GM18873 (cell line): ENCODE measurements at regions not wholly inside any gene's neighbourhood (a gene's known extent, or its start where the extent isn't known, plus 50 kb on each side); places are given as distances from the start of the nearest gene placed in this dataset.
A peak's percentile ranks its signal among the peaks of the same experiment; 100 is the strongest.
"Not testable (repeated sequence)": the region's sequence is repeated elsewhere in the genome, so short reads cannot be mapped to it uniquely, and the experiment has no call there.

ENCODE experiments used
- ATAC-seq: cut with Tn5 transposase; IDR thresholded peaks from one replicate; pipeline ENCODE4 v1.9.1; 2021; ENCODE audit warnings: mild to moderate bottlenecking, moderate library complexity, moderate number of reproducible peaks; ENCODE audit not compliant: unreplicated experiment, low FRiP score

DNA sequence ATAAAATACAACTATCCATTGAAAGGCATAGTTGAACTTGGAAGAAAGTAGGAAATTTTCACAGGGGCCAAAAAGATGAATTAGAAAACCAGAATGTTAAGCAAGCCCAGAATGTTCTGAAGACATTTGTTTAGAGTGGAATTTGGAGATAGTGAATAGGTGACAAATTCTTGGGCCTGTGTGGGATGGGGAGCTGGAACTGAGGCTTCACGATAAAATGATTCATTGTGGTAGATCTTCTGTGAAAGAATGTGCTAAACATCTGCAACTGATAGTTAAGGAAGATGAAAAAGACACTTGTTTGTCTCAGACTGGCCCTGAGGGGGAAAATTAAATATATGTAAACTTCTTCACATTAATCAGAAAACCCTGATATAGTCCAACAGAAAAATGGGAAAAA, 658.9 kb downstream of the PRIM2 start:
- not testable (repeated sequence) for ATAC-seq

DNA sequence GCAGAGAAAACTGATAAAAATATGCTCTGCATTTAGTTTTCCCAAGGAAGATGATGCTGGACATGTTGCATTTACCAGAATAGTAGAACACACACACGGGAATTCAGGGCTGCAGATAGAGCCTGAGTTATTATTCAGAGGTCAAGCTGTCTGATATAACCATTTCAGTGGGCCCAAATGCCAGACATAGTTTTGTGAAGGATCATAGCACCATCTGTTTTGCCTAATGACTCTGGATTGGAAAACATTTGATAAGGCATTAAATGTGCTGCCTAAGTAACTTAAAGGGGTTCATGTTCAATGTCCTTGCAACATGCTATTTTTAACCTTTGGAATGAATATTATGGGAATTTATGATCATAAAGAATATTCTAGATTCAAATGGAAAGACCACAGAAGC, 666.2 kb downstream of the PRIM2 start:
- ATAC-seq = not testable (repeated sequence)

DNA sequence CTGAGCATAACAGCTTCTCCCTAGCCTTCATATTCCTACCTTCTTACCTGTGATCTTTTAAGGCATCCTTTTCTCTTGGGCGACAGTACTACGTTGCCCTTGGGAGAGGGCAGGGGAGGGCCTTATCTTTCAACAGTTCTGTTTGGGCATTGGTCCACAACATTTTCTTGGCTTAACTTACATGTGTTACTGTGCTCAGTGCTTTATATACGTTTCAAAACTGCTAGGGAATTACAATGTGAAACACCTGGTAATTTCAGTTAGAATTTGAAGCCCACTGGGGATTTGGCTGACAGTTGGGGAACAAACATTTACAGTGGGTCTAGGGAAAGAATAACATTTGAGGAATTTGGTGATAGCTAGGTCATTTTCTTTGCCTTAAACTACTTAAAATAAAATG, 667.1 kb downstream of the PRIM2 start:
- not testable (repeated sequence) for ATAC-seq

DNA sequence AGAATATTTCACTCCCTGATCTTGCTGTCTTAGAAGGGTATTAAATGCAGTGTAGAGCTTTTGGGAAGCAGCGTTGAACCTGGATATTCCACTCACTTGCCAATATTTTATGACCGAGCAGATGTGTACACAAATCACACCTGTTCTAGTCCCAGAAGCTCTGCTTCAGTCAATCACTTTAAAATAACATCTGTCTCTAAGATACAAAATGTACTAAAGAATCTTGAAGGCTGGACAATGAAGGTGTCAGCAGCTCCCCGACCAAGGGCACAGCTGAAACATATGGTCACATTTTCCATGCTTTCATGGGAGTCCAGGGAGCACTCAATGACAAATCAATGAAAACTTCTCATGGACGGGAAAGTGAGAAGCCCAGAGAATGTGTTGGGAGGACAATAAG, 668.3 kb downstream of the PRIM2 start:
- not testable (repeated sequence) for ATAC-seq

DNA sequence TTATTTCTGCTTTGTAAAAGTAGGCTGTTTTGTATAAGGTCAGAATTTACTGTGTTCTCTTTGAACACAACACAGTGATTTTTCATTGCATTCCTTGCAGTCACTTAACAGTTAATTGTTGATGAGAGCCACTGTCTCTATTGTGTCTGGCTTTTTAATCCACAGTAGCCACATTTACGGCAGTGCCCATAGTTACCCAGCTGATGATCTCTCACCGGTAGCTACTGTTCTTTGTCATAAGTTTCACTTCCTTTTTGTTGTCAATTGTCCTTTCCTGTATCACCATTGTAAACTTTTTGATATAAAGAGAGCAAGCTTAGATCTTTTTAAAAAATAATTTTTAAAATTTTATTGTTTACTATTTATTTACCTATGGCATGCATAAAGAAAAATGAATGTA, 669.2 kb downstream of the PRIM2 start:
- ATAC-seq = peak; percentile 100

DNA sequence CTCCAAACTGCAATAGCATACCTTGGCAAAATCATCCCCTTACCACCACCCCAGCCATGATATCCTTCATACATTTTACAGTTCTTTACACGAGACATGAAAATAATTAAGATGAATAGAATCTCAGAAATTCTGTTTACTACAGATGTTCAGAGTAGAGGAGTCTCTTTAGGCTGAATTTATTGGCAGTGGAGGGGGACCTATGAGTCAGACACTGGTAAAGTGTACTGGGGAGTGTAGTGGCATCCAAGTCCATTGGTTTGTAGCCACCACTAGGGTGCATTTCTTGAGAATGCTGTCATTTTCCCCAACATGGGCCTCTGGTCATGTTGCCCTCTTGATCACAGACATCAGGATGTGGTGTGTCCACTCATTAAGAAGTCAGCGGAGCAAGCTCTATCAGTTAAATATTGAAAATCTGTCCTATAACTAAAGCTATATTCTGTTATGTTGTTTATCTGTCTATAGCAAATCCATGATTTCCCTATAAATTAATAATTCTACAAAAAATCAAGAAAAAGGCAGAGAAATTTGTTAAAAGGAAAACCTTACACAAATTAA, 672.2 kb downstream of the PRIM2 start:
- not testable (repeated sequence) for ATAC-seq

DNA sequence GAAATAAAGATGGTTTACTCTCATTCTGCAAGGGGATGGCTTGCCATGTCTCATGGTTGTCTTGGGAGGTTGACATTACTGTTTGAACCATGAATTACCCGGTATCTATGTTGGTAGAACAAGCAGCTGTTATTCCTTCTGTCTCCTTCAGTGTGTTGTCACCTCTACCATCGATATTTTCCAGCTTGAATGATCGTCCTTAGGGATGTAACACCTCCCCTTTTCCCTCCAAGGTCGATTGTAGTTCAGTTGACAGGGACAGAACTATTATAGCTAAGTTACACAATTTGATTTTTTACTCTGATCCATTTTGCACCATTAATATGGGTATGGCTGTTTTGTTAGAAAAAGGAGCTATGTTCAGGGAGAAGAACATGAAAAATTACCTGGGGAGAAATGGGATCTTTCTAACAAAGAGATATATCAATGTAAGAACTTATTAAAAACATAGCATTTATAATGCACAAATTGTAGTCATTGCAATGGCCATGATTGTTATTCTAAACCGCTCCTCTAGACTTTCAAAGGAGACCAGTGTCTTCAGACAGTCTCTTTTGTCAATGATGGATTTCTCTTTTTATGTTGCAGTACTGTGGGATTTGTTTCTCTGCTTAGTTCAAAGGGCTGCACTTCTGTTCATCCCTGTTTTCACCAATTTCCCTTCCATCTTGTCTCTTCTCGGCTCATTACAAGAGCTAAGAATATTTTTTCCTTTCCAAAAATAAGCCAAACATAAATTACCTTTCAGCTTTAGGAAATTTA, 681.6 kb downstream of the PRIM2 start:
- ATAC-seq = not testable (repeated sequence)

DNA sequence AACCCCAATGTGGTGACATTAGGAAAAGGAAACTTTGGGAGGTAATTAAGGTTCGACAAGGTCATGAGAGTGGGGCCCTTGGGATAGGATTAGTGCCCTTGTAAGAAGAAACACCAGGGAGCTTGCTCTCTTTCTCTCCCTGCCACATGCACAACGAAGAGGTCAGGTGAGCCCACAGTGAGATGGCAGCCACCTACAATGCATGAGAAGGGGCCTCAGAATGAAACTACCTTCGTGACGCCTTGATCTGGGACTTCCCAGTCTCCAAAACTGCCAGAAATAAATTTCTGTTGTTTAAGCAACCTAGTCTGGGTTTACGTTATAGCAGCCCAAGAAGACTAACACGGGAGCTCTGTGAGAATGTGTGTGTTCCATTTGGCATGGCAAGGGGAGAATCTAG, 682.8 kb downstream of the PRIM2 start:
- not testable (repeated sequence) for ATAC-seq

DNA sequence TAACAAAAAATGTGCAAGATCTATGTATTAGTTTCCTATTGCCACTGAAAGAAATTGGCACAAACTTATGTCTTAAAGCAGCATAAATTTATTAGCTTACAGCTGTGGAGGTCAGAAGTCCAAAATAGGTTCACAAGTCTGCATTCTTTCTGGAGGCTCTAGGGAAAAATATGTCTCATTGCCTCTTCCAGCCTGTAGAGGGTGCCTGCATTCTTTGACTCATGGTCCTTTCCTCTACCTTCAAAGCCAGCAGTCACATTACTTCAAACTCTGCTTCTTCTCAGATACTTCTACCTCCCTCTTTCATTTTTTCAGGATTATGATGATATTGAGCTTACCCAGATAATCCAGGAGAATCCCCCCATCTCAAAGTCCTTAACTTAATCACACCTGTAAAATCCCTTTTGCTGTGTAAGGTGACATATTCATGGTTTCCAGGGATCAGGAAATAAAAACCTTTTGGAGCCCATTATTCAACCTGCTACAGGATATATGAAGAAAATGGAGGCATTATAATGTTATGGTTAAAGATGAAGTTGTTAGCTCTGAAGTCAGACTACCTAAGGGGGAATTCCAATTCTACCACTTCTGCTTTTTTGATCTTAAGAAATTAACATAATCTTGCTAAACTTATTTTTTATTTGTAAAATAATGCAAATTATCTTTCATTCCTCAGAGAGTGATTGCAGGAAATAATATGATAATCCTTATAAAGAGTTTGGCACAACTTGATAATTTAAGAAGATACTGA, 686.2 kb downstream of the PRIM2 start:
- ATAC-seq = not testable (repeated sequence)

DNA sequence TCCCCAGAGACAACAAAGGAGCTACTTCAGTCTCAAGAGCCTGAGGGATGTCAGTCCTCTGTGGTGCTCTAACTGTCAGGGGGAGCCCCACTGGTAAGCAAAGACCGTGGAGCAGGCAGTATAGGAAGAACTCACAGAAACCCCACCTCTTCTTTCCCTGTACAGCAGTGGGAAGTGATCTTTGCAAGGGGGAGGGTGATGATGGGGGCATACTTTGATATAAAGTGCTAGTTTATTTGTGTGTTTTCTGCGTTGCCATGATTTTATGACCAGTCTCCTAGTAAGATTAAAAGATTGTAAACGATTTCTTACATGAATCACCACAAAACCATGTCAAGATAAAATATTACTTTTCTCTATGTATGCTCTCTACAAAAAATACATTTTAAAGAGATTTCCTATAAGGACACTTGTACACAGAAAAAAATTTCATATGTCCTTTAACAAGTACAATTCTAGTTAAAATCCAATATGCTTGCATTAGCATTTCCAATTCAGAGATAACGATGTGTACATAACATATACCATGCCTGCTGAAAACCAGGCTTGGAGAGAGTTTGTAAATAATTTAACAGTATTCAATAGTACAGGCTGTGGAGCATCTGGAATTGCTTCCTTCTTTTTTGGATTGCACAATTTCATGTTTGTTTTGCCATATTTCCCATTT, 690.0 kb downstream of the PRIM2 start:
- ATAC-seq = not testable (repeated sequence)

DNA sequence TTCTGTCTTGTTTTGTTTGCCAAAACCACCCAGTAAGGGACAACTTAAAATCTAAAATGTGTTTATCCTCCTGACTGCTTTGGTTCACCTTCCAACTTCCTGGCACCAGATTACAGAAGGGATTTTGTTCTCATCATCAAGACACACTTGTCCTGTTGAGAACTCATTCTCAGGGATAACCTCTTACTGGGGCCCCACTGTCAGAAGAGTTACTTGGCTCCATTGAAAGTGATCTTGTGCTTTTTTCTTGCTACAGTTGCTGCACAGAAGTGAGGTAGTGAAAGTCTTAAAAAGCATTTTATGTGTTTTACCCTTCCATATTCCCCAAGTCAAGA, 690.5 kb downstream of the PRIM2 start:
- ATAC-seq = not testable (repeated sequence)

DNA sequence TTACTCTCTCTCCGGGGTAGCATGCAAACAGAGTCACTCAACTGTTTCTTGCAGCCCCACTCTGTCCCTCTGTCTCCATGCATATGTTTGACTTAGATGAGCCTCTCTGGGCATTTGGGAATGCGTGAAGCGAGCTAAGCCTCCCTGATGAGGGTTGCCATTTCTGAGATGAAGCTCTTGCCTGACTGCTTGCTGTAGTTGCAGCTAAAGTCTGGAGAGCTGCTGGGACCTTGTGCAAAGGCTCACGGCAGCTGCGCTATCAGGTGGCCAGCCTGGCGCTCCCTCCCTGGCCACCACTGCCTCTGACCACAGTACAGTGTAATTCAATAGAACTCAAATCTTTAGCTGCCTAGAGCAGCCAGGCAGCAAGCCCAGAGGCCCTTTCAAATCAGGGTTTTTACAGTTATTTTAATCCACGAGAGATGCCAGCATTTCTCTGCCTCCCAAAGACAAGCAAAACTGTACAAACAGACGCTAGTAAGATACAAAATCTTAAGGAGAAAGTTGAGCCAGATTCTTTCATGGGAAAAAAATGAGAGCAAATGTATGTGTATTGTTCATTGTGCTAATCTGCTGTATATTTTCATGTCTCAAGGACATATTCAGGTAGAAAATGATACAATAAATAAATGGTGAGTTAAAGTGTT, 694.6 kb downstream of the PRIM2 start:
- not testable (repeated sequence) for ATAC-seq

DNA sequence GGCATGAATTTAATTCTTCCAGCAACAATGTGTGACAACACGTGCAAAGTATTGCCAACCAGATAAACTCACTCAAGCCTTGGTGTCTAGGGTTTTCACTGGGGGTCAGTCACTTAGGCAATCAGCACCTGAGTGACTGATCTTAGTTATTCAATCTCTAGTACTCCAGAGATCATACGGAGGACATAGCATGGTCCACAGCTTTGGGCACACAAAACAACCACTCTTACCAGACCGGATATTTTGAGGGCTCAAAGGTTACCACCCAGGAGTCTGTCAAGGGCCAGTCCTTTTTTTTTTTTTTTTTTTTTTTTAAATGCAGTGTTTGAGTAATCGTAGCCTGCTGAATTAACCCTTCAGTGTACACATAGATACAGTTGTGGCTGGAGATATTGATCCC, 699.2 kb downstream of the PRIM2 start:
- ATAC-seq = not testable (repeated sequence)

DNA sequence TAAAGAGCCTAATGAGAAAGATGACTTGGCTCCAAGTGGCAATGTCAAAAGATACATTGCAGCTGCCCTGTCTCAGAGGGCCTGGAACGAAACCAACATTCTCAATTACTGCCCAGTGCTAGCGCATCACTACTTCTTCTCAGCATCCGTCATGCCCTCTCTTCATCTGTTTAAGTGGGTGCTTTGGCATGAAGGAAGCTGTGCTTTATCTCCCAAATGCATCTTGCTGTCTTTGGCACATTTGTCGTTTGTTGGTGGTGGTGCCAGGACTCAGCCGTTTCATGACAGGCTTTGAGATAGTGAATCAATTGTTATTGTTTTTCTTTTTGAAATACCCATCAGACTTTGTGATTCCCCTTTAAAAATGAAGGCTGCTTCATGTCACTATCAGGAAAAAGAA, 710.8 kb downstream of the PRIM2 start:
- ATAC-seq = not testable (repeated sequence)

DNA sequence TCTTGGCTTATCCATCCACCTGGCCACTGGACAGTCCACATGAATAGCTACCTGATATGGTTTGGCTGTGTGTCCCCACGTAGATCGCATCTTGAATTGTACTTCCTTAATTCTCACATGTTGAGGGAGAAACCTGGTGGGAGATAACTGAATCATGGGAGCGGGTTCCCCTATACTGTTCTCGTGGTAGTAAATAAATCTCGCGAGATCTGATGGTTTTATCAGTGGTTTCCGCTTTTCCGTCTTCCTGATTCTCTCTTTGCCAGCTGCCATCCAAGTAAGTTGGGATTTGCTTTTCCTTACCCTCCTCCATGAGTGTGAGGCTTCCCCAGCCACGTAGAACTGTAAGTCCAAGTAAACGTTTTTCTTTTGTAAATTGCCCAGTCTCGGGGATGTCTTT, 720.8 kb downstream of the PRIM2 start:
- not testable (repeated sequence) for ATAC-seq

DNA sequence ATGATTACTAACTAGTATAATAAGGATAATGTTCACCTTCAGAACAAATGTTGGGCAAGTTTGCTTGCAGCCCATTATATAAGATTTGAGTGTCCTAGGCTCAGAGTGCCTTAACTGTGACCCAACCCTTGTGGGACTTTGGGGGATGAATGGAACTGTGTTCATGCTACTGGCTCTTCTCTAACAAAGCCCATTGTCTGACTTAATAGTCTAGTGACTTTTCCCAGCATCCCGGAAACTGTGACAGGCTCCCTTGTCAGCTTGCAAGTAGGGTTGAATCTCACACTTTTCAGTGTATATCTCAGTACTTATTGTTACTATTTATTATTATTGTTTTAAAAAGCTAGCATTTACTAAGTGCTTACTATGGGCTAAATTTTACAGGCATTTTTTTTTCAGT, 729.2 kb downstream of the PRIM2 start:
- not testable (repeated sequence) for ATAC-seq

DNA sequence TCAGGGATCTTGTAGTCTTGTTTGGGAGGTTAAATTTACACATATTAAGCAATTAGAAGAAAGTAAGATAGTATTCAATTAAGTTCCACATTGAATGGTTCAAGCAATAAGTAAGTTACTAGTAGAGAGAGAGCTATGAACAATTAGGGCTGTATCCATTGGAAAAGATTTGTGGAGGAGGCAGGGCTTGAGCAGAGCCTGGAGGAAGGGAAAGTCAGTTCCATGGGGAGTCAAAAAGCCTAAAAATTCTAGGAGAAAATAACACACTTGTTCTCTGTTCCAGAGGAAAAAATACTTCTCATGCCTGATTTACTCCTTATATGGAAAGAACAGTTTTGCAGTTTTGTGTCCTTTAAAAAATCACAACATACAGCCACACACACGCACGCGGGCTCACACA, 730.0 kb downstream of the PRIM2 start:
- ATAC-seq = not testable (repeated sequence)

DNA sequence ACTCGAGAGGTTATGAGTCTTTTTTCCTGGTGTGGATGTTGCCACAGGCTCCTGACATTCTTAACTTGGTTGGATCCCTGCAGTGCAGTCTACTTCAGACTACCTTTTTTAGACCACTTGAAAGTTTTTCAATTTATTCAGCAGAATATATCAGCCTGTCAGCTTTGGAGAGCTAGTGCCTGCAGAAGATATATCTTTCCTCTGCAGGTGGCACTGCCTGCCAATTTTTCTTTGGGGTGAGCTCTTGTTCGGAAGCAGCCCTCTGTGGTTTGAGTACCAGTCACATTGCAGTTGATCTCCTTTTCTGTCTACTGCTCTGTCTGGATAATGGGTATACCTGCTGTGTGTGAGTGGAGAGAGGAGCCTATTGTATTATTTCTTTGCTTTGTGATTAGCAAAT, 730.4 kb downstream of the PRIM2 start:
- ATAC-seq = not testable (repeated sequence)

DNA sequence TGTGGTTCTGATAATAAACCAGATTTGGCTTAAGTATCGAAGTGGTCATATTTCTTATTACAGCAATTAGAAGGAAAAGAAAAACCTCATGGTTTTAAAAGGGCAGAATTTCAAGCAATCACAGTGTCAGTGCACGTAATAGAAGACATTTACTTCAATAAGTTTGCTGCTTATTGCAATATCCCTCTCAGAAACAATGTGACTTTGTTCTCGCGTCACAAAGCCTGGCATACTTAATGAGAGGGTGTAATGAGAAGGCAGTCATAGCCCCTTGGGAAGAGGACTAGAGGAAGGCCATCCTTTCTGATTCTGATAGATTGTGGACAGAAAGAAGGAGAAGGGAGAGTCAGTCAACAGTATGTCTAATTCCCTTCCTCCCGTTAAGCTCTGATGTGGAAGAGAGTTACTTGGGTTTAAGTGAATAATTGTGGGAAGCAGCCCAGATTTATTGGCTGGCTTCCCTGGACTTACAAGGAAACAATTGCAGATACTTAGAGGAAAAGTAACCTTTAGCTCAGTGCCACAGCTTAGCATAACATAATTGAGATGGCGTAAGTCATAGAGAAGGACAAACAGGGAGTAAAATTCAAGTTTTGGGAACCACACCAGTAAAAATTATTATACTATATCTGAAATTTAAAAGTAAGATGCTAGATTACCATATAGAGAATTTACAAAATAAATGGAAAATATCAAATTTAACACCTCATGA, 738.2 kb downstream of the PRIM2 start:
- ATAC-seq = not testable (repeated sequence)

DNA sequence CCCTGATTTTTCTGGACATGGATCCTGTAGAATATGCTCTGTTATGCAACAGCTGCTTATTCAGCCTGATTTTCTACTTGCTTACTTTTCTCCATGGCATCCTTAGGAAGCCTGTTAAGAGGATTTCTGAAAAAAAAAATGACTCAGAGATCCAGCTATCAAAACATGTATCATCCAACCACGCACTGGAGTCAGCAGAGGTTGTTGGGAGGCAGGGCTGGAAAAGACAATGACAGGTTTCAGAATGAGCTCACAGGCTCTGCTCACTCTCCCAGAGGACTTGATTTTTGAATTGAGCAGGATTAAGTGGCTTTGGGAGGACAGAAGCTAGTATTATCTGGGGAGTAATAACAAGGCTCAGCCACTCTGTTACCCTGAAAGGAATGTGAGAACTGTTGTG, 742.3 kb downstream of the PRIM2 start:
- ATAC-seq = not testable (repeated sequence)
